ENCODE measurements at regions not wholly inside any gene's neighbourhood (a gene's known extent, or its start where the extent isn't known, plus 50 kb on each side); places are given as distances from the start of the nearest gene placed in this dataset.

DNA sequence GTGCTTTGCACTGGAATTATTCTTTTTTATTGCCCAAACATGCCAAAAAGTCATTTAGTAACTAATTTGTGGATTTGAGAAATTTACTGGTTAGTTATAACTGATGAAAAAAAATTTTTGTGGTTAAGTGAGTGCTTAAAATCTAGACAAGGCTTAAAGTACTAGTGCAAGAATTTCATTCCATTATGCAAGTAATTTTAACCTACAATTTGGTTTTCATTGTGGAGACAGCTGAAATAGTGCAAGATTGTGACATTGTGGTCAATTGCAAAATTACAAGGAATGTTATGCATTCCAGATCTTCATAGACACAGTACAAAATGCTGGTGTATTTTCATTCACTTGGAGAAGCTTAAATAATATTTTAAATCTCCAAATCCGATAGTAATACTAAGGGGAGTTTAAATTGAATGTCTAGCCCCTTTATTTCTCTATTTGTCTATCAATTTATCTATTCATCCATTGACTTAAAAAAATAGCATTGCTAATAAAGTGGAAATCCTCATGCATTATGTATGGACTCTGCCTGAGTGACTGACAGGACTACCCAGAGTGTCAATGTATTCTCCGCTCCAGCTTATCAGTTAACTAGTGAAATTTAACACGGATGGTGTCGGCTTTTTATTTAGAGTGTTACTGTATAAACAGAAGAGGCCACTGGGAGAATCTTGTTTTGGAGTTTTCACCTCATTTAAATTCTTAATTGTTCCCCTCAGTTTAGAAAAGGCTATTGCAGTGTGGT, 125.9 kb downstream of the ALX1 start:
- Mint-ChIP-seq H3K36me3 (ENCODE audit: insufficient read depth, unreplicated experiment) (no peaks in the 10 kb centered on the region), H3K27ac (ENCODE audit: low read depth, unreplicated experiment) (no peak overlapping the region), H3K4me3 (ENCODE audit: unreplicated experiment) (peak overlapping the region; percentile 30), H3K4me1 (ENCODE audit: insufficient read depth, unreplicated experiment) (peaks cover 13% of the 10 kb centered on the region), H3K27me3 (ENCODE audit: insufficient read depth, unreplicated experiment) (no peaks in the 10 kb centered on the region), H3K9me3 (ENCODE audit: unreplicated experiment) (no peaks in the 10 kb centered on the region)
- CTCF ChIA-PET, result interaction anchor here (1.0 to 1.4 kb wide), 2 partner anchors 9 to 349 kb away, joined by 3 read pairs; no protein-coding TSS in a partner anchor
- peak; percentile 73 for DNase-seq (ENCODE audit: unreplicated experiment)
- intact Hi-C loops (cut with micrococcal nuclease), result no loop called here
- BruUV-seq (replicated peaks), result no TSS peak
- no peak for TF ChIP-seq CTCF (IDR thresholded peaks at IDR 0.05; ENCODE audit: unreplicated experiment)
- POLR2A ChIA-PET, result no interaction called here

- ChIA-PET POLR2A (no interaction called here), CTCF (interaction anchor here (3.2 kb wide), 1 partner anchor 12 kb away, joined by 14 read pairs; no protein-coding TSS in a partner anchor)
- TF ChIP-seq CTCF (IDR thresholded peaks at IDR 0.05; ENCODE audit: unreplicated experiment), result no peak
- peak; percentile 38 for DNase-seq (ENCODE audit: unreplicated experiment)
- no peaks in the 10 kb centered on the region for H3K36me3 Mint-ChIP-seq (ENCODE audit: insufficient read depth, unreplicated experiment)
- intact Hi-C loops (cut with micrococcal nuclease), result no loop called here
- H3K27ac Mint-ChIP-seq (ENCODE audit: low read depth, unreplicated experiment), result no peak overlapping the region
- H3K4me1 Mint-ChIP-seq (ENCODE audit: insufficient read depth, unreplicated experiment), result no peaks in the 10 kb centered on the region
- BruUV-seq (replicated peaks), result no TSS peak
- no peaks in the 10 kb centered on the region for H3K27me3 Mint-ChIP-seq (ENCODE audit: insufficient read depth, unreplicated experiment)
- H3K4me3 Mint-ChIP-seq (ENCODE audit: unreplicated experiment), result no peak overlapping the region
- H3K9me3 Mint-ChIP-seq (ENCODE audit: unreplicated experiment), result no peaks in the 10 kb centered on the region
These were observed 133.2 kb downstream of the ALX1 start for GRCh38 chr12:85413266-85413665.

GRCh38 chr12:85422762-85423161, 142.7 kb downstream of the ALX1 start:
- Mint-ChIP-seq H3K36me3 (ENCODE audit: insufficient read depth, unreplicated experiment) (no peaks in the 10 kb centered on the region), H3K9me3 (ENCODE audit: unreplicated experiment) (no peaks in the 10 kb centered on the region), H3K27ac (ENCODE audit: low read depth, unreplicated experiment) (no peak overlapping the region), H3K4me1 (ENCODE audit: insufficient read depth, unreplicated experiment) (peaks cover 5% of the 10 kb centered on the region), H3K27me3 (ENCODE audit: insufficient read depth, unreplicated experiment) (no peaks in the 10 kb centered on the region), H3K4me3 (ENCODE audit: unreplicated experiment) (no peak overlapping the region)
- no peak for DNase-seq (ENCODE audit: unreplicated experiment)
- intact Hi-C loops (cut with micrococcal nuclease), result no loop called here
- no TSS peak for BruUV-seq (replicated peaks)
- ChIA-PET POLR2A (no interaction called here), CTCF (interaction anchor here (1.6 kb wide), 1 partner anchor 112 kb away, joined by 4 read pairs; no protein-coding TSS in a partner anchor)
- no peak for TF ChIP-seq CTCF (IDR thresholded peaks at IDR 0.05; ENCODE audit: unreplicated experiment)

DNA sequence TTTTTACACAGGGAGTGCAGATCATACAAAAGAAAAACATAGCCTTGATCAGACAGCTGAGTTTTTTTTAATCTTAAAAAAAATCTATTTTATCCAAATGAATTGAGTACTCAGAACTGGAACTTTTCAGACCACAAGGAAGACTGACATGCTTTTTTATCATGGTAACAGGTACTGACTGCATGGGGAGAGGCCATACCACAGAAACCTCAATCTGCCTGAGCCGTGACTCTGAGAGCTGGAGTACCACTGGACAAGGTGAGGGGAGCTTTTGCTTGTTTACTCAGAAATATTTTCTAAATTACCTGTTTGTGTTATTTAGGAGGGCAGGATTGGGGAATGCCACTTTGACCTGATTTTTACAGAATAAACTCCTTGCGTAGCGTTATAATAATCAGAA, 143.9 kb downstream of the ALX1 start:
- no peak for DNase-seq (ENCODE audit: unreplicated experiment)
- no peak for TF ChIP-seq CTCF (IDR thresholded peaks at IDR 0.05; ENCODE audit: unreplicated experiment)
- BruUV-seq (replicated peaks), result no TSS peak
- Mint-ChIP-seq H3K4me1 (ENCODE audit: insufficient read depth, unreplicated experiment) (peaks cover 2% of the 10 kb centered on the region), H3K4me3 (ENCODE audit: unreplicated experiment) (no peak overlapping the region), H3K9me3 (ENCODE audit: unreplicated experiment) (no peaks in the 10 kb centered on the region), H3K36me3 (ENCODE audit: insufficient read depth, unreplicated experiment) (no peaks in the 10 kb centered on the region), H3K27ac (ENCODE audit: low read depth, unreplicated experiment) (no peak overlapping the region), H3K27me3 (ENCODE audit: insufficient read depth, unreplicated experiment) (no peaks in the 10 kb centered on the region)
- intact Hi-C loops (cut with micrococcal nuclease), result loop anchor here (2.0 kb wide), 1 partner anchor 497 kb away; no protein-coding TSS in a partner anchor
- POLR2A ChIA-PET, result no interaction called here
- CTCF ChIA-PET, result interaction anchor here (0.6 to 3.8 kb wide), 13 partner anchors 11 to 346 kb away, joined by 3 to 42 read pairs (median 5); no protein-coding TSS in a partner anchor

Data from MCF 10A (cell line).